HepG2 (cell line): ENCODE measurements at regions not wholly inside any gene's neighbourhood (a gene's known extent, or its start where the extent isn't known, plus 50 kb on each side); places are given as distances from the start of the nearest gene placed in this dataset.

Source experiments
- MIER2 ChIP-seq: IDR thresholded peaks from 2 replicates; pipeline ENCODE4 v1.6.1; 2016; ENCODE audit warnings: missing biosample characterization, missing genetic modification reagents
- NFKBIZ ChIP-seq: IDR thresholded peaks from 2 replicates; pipeline ENCODE4 v1.6.1; 2018; ENCODE audit warnings: missing genetic modification reagents, missing compliant biosample characterization
- NPAS2 ChIP-seq: sonication (generic); formaldehyde crosslinking; IDR thresholded peaks from 2 replicates; pipeline ENCODE4 v1.8.0; 2022; ENCODE audit warnings: mild to moderate bottlenecking, missing genetic modification reagents, borderline replicate concordance
- POLR2AphosphoS2 ChIP-seq: IDR thresholded peaks from 2 replicates; pipeline ENCODE4 v1.6.1; 2011; ENCODE audit warnings: low read depth, low read length, improper control_type of control experiment
- POLR2AphosphoS5 ChIP-seq: IDR thresholded peaks from 2 replicates; pipeline ENCODE4 v1.6.1; 2012; ENCODE audit warnings: low read depth, low read length
- PTBP1 ChIP-seq: fragments of 200-400 bp; formaldehyde crosslinking; IDR thresholded peaks from 2 replicates; pipeline ENCODE4 v1.6.1; 2018; ENCODE audit warnings: low read length, low read depth; ENCODE audit not compliant: poor library complexity, severe bottlenecking
- SSRP1 ChIP-seq: IDR thresholded peaks from 2 replicates; pipeline ENCODE4 v1.6.1; 2016; ENCODE audit warnings: control low read depth
- ZNF431 ChIP-seq: sonication (generic); formaldehyde crosslinking; IDR thresholded peaks from 2 replicates; pipeline ENCODE4 v1.9.0; 2022; ENCODE audit warnings: missing genetic modification reagents, low read depth, mild to moderate bottlenecking, borderline replicate concordance
- TF ChIP-seq, protein P1 (sequence below): sonication (generic); formaldehyde crosslinking; IDR thresholded peaks from 2 replicates; pipeline ENCODE4 v1.8.1; 2022; ENCODE audit warnings: low read depth, mild to moderate bottlenecking, missing genetic modification reagents
- TF ChIP-seq, protein P2 (sequence below): sonication (generic); formaldehyde crosslinking; IDR thresholded peaks from 2 replicates; pipeline ENCODE4 v1.4.0; 2020; ENCODE audit warnings: missing genetic modification reagents
- TF ChIP-seq, protein P3 (sequence below): sonication (generic); formaldehyde crosslinking; IDR thresholded peaks from 2 replicates; pipeline ENCODE4 v1.4.0; 2020; ENCODE audit warnings: missing genetic modification reagents
- TF ChIP-seq, protein P4 (sequence below): sonication (generic); formaldehyde crosslinking; IDR thresholded peaks from 2 replicates; pipeline ENCODE4 v1.4.0; 2020; ENCODE audit warnings: missing genetic modification reagents

DNA sequence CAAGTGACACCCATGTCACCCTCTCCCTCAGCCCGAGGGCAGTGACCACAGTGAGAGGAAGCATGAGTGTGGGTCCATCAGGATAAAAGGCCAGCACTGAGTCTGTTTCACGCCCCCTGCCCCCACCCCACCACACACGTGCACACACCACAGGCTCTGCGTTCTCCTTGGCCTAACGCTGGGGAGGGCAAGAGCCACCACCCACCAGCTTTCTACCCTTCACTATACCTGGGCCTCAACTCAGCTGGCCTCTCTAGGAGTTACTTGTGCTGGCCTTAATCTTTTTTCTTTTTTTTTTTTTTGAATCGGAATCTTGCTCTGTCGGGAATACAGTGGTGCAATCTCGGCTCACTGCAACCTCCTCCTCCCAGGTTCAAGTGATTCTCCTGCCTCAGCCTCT lies 140.5 kb downstream of the ZFP36L2 start (continued):
- TF ChIP-seq, protein P1, sequence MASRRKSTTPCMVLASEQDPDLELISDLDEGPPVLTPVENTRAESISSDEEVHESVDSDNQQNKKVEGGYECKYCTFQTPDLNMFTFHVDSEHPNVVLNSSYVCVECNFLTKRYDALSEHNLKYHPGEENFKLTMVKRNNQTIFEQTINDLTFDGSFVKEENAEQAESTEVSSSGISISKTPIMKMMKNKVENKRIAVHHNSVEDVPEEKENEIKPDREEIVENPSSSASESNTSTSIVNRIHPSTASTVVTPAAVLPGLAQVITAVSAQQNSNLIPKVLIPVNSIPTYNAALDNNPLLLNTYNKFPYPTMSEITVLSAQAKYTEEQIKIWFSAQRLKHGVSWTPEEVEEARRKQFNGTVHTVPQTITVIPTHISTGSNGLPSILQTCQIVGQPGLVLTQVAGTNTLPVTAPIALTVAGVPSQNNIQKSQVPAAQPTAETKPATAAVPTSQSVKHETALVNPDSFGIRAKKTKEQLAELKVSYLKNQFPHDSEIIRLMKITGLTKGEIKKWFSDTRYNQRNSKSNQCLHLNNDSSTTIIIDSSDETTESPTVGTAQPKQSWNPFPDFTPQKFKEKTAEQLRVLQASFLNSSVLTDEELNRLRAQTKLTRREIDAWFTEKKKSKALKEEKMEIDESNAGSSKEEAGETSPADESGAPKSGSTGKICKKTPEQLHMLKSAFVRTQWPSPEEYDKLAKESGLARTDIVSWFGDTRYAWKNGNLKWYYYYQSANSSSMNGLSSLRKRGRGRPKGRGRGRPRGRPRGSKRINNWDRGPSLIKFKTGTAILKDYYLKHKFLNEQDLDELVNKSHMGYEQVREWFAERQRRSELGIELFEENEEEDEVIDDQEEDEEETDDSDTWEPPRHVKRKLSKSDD, result no peak
- TF ChIP-seq, protein P2, sequence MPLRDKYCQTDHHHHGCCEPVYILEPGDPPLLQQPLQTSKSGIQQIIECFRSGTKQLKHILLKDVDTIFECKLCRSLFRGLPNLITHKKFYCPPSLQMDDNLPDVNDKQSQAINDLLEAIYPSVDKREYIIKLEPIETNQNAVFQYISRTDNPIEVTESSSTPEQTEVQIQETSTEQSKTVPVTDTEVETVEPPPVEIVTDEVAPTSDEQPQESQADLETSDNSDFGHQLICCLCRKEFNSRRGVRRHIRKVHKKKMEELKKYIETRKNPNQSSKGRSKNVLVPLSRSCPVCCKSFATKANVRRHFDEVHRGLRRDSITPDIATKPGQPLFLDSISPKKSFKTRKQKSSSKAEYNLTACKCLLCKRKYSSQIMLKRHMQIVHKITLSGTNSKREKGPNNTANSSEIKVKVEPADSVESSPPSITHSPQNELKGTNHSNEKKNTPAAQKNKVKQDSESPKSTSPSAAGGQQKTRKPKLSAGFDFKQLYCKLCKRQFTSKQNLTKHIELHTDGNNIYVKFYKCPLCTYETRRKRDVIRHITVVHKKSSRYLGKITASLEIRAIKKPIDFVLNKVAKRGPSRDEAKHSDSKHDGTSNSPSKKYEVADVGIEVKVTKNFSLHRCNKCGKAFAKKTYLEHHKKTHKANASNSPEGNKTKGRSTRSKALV (CRISPR knock-in tag), result no peak
- no peak for TF ChIP-seq SSRP1
- no peak for TF ChIP-seq NPAS2 (CRISPR knock-in tag)
- no peak for TF ChIP-seq ZNF431
- no peak for TF ChIP-seq MIER2
- no peak for TF ChIP-seq POLR2AphosphoS2
- no peak for TF ChIP-seq POLR2AphosphoS5
- TF ChIP-seq, protein P3, sequence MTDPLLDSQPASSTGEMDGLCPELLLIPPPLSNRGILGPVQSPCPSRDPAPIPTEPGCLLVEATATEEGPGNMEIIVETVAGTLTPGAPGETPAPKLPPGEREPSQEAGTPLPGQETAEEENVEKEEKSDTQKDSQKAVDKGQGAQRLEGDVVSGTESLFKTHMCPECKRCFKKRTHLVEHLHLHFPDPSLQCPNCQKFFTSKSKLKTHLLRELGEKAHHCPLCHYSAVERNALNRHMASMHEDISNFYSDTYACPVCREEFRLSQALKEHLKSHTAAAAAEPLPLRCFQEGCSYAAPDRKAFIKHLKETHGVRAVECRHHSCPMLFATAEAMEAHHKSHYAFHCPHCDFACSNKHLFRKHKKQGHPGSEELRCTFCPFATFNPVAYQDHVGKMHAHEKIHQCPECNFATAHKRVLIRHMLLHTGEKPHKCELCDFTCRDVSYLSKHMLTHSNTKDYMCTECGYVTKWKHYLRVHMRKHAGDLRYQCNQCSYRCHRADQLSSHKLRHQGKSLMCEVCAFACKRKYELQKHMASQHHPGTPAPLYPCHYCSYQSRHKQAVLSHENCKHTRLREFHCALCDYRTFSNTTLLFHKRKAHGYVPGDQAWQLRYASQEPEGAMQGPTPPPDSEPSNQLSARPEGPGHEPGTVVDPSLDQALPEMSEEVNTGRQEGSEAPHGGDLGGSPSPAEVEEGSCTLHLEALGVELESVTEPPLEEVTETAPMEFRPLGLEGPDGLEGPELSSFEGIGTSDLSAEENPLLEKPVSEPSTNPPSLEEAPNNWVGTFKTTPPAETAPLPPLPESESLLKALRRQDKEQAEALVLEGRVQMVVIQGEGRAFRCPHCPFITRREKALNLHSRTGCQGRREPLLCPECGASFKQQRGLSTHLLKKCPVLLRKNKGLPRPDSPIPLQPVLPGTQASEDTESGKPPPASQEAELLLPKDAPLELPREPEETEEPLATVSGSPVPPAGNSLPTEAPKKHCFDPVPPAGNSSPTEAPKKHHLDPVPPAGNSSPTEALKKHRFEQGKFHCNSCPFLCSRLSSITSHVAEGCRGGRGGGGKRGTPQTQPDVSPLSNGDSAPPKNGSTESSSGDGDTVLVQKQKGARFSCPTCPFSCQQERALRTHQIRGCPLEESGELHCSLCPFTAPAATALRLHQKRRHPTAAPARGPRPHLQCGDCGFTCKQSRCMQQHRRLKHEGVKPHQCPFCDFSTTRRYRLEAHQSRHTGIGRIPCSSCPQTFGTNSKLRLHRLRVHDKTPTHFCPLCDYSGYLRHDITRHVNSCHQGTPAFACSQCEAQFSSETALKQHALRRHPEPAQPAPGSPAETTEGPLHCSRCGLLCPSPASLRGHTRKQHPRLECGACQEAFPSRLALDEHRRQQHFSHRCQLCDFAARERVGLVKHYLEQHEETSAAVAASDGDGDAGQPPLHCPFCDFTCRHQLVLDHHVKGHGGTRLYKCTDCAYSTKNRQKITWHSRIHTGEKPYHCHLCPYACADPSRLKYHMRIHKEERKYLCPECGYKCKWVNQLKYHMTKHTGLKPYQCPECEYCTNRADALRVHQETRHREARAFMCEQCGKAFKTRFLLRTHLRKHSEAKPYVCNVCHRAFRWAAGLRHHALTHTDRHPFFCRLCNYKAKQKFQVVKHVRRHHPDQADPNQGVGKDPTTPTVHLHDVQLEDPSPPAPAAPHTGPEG, result no peak
- no peak for TF ChIP-seq NFKBIZ (CRISPR knock-in tag)
- TF ChIP-seq, protein P4, sequence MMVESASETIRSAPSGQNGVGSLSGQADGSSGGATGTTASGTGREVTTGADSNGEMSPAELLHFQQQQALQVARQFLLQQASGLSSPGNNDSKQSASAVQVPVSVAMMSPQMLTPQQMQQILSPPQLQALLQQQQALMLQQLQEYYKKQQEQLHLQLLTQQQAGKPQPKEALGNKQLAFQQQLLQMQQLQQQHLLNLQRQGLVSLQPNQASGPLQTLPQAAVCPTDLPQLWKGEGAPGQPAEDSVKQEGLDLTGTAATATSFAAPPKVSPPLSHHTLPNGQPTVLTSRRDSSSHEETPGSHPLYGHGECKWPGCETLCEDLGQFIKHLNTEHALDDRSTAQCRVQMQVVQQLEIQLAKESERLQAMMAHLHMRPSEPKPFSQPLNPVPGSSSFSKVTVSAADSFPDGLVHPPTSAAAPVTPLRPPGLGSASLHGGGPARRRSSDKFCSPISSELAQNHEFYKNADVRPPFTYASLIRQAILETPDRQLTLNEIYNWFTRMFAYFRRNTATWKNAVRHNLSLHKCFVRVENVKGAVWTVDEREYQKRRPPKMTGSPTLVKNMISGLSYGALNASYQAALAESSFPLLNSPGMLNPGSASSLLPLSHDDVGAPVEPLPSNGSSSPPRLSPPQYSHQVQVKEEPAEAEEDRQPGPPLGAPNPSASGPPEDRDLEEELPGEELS, result no peak
- no peak for TF ChIP-seq PTBP1
